ENCODE measurements at regions not wholly inside any gene's neighbourhood (a gene's known extent, or its start where the extent isn't known, plus 50 kb on each side); places are given as distances from the start of the nearest gene placed in this dataset.

GRCh38 chr12:127941332-127941731 lies 325.6 kb upstream of the TMEM132C start:
- TF ChIP-seq CTCF (IDR thresholded peaks at IDR 0.05; ENCODE audit: extremely low read depth in 1 of 2, insufficient read depth in 1 of 2, low read depth in 1 of 2, low read length in 2 of 2) (no peak), POLR2A (IDR thresholded peaks at IDR 0.05; ENCODE audit: low read depth, low read length) (no peak), JUN (IDR thresholded peaks at IDR 0.05; ENCODE audit: borderline replicate concordance, insufficient read depth, insufficient read length, low read depth) (no peak), POLR2AphosphoS5 (IDR thresholded peaks at IDR 0.05; ENCODE audit: insufficient read depth, low read depth, low read length) (no peak), EZH2 (IDR thresholded peaks at IDR 0.05; ENCODE audit: borderline replicate concordance, low read depth, low read length, severe bottlenecking) (no peak), FOS (IDR thresholded peaks at IDR 0.05; ENCODE audit: borderline replicate concordance, insufficient read depth, low read length) (no peak), MAX (IDR thresholded peaks at IDR 0.05; ENCODE audit: insufficient read depth, insufficient read length) (no peak)

Measured in endothelial cell of umbilical vein (primary cell).